ENCODE measurements at regions not wholly inside any gene's neighbourhood (a gene's known extent, or its start where the extent isn't known, plus 50 kb on each side); places are given as distances from the start of the nearest gene placed in this dataset.

- TF ChIP-seq POLR2A (IDR thresholded peaks at IDR 0.05), result no peak
- no peak for TF ChIP-seq CTCF (IDR thresholded peaks at IDR 0.05)
Measured at GRCh38 chr22:34214372-34214771, 294.1 kb upstream of the LARGE1 start.

All from heart left ventricle (tissue), 13 donors.